ENCODE measurements at regions not wholly inside any gene's neighbourhood (a gene's known extent, or its start where the extent isn't known, plus 50 kb on each side); places are given as distances from the start of the nearest gene placed in this dataset.

GRCh38 chr3:31440878-31441277, 91.8 kb upstream of the STT3B start:
- TF ChIP-seq, protein P1, sequence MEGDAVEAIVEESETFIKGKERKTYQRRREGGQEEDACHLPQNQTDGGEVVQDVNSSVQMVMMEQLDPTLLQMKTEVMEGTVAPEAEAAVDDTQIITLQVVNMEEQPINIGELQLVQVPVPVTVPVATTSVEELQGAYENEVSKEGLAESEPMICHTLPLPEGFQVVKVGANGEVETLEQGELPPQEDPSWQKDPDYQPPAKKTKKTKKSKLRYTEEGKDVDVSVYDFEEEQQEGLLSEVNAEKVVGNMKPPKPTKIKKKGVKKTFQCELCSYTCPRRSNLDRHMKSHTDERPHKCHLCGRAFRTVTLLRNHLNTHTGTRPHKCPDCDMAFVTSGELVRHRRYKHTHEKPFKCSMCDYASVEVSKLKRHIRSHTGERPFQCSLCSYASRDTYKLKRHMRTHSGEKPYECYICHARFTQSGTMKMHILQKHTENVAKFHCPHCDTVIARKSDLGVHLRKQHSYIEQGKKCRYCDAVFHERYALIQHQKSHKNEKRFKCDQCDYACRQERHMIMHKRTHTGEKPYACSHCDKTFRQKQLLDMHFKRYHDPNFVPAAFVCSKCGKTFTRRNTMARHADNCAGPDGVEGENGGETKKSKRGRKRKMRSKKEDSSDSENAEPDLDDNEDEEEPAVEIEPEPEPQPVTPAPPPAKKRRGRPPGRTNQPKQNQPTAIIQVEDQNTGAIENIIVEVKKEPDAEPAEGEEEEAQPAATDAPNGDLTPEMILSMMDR (conservative IDR thresholded peaks at IDR 0.05): no peak
- no peak overlapping the region for H2AK5ac ChIP-seq (ENCODE audit: insufficient read length, low read length)
- Mint-ChIP-seq H3K9me3 (peaks cover 15 to 16% of the 10 kb centered on the region in 2 experiments), H3K36me3 (ENCODE audit: insufficient read depth in 1 of 3, low read depth in 3 of 3) (peaks cover 6 to 14% (median 12%) of the 10 kb centered on the region in 3 experiments; a peak in 6 of 7 replicates), H3K27ac (no peak overlapping the region), H3K4me1 (peaks cover 20 to 25% of the 10 kb centered on the region in 2 experiments), H3K4me3 (no peak overlapping the region), H3K27me3 (ENCODE audit: low read depth) (no peaks in the 10 kb centered on the region)
- H2BK120ac ChIP-seq (ENCODE audit: low read depth, low read length, poor library complexity, severe bottlenecking): no peak overlapping the region
- H3T11ph ChIP-seq (ENCODE audit: low read length): no peak overlapping the region
- H3K9me3 ChIP-seq (ENCODE audit: control insufficient read depth, low read depth, low read length): no peaks in the 10 kb centered on the region
- no peak overlapping the region for H3K23ac ChIP-seq (ENCODE audit: insufficient read length, low read depth, low read length)
- H3K79me1 ChIP-seq (ENCODE audit: insufficient read depth, low read depth, low read length, poor library complexity, severe bottlenecking): no peaks in the 10 kb centered on the region
- no peaks in the 10 kb centered on the region for H3K79me2 ChIP-seq (ENCODE audit: insufficient read depth, low read length)
- no peaks in the 10 kb centered on the region for H4K20me1 ChIP-seq (ENCODE audit: control insufficient read depth, insufficient read depth, insufficient read length)
- no peak overlapping the region for H4K5ac ChIP-seq (ENCODE audit: insufficient read length, low read depth, low read length)
- no peak overlapping the region for H2BK15ac ChIP-seq (ENCODE audit: low read depth, low read length)
- no peaks in the 10 kb centered on the region for H3K23me2 ChIP-seq (ENCODE audit: insufficient read length, low read depth, low read length, poor library complexity, severe bottlenecking)
- no peak overlapping the region for H3K4ac ChIP-seq (ENCODE audit: low read depth, low read length)
- H2AFZ ChIP-seq (ENCODE audit: low read length): no peak overlapping the region
- no peak overlapping the region for H2BK12ac ChIP-seq (ENCODE audit: insufficient read length, low read depth, low read length)
- H3K27ac ChIP-seq (ENCODE audit: insufficient read length, low read depth, low read length): no peak overlapping the region
- no peak for DNase-seq
- H2BK20ac ChIP-seq (ENCODE audit: low read depth, low read length, poor library complexity, severe bottlenecking): no peak overlapping the region
- H3K4me2 ChIP-seq (ENCODE audit: insufficient read depth, insufficient read length, low read length): no peak overlapping the region
- H3K56ac ChIP-seq (ENCODE audit: insufficient read length, low read depth, low read length): no peak overlapping the region
- no peak overlapping the region for H4K8ac ChIP-seq (replicated peaks; ENCODE audit: insufficient read length, low read depth, low read length)
- no peak overlapping the region for H3K9ac ChIP-seq (ENCODE audit: extremely low read depth, insufficient read length, low read length)
- no peak overlapping the region for H3K14ac ChIP-seq (ENCODE audit: insufficient read depth, low read length)
- no CpG with 5 or more reads among the region's 1 CpG for WGBS (ENCODE audit: extremely low coverage, insufficient read length, low lambda C conversion rate)
- H3K18ac ChIP-seq (ENCODE audit: insufficient read length, low read depth, low read length): no peak overlapping the region
- no peak overlapping the region for H4K91ac ChIP-seq (ENCODE audit: insufficient read length, low read depth, low read length)
- H3K27me3 ChIP-seq (ENCODE audit: insufficient read depth, low read length): no peaks in the 10 kb centered on the region
- H3K4me1 ChIP-seq (ENCODE audit: insufficient read depth, low read length): peaks cover 2% of the 10 kb centered on the region; the same call in 1 of the 2 replicates
- no peak overlapping the region for H2BK5ac ChIP-seq (ENCODE audit: insufficient read length, low read length)
